ENCODE measurements at regions not wholly inside any gene's neighbourhood (a gene's known extent, or its start where the extent isn't known, plus 50 kb on each side); places are given as distances from the start of the nearest gene placed in this dataset.

DNA sequence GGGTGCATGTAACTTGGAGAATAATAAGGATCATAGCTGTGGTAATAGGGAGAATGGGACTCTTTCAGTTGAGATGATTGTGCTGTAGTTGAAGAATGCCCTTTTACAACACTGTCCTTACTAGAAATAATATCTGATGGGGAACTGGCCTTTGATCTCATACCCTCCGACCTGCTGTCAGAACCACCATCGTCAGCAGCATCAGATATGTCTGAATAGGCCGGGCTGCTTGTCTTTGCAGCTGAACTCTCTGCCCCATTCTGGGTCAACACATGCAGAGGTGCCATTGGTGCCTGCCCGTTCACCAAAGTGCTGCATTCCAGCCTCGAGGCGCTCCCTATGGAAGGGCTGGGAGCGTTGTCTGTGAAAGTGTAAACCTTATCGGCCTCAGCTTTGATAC, 99.1 kb downstream of the ZNF608 start:
- no peak overlapping the region for H3K4me3 ChIP-seq (ENCODE audit: control insufficient read depth, low read depth, low read length)
- TF ChIP-seq, protein P1, sequence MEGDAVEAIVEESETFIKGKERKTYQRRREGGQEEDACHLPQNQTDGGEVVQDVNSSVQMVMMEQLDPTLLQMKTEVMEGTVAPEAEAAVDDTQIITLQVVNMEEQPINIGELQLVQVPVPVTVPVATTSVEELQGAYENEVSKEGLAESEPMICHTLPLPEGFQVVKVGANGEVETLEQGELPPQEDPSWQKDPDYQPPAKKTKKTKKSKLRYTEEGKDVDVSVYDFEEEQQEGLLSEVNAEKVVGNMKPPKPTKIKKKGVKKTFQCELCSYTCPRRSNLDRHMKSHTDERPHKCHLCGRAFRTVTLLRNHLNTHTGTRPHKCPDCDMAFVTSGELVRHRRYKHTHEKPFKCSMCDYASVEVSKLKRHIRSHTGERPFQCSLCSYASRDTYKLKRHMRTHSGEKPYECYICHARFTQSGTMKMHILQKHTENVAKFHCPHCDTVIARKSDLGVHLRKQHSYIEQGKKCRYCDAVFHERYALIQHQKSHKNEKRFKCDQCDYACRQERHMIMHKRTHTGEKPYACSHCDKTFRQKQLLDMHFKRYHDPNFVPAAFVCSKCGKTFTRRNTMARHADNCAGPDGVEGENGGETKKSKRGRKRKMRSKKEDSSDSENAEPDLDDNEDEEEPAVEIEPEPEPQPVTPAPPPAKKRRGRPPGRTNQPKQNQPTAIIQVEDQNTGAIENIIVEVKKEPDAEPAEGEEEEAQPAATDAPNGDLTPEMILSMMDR (IDR thresholded peaks at IDR 0.05; ENCODE audit: control insufficient read depth, insufficient read depth, low read depth, low read length, missing control alignments), result no peak
- no peak for DNase-seq (ENCODE audit: low read depth)

DNA sequence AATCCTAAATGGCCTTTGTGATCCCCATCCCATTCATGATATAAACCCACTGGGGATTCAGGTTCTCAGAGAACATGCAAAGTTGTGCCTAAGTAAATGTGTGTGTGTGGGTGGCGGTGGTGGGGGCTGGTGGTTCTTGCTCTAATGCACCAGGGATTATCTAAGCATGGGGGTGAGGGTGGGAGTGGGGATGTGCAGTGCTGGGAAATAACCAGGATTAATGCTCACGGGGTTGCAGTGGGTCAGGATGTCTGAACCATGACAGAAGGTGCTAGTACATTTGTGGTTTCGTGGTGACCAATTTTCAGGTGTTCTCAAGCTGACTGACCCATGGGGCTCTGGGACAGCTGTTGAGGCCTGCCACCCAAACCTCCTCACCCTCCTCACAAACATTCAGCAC, 101.0 kb downstream of the ZNF608 start:
- TF ChIP-seq, protein P1 (IDR thresholded peaks at IDR 0.05; ENCODE audit: control insufficient read depth, insufficient read depth, low read depth, low read length, missing control alignments), result no peak
- H3K4me3 ChIP-seq (ENCODE audit: control insufficient read depth, low read depth, low read length), result no peak overlapping the region
- DNase-seq (ENCODE audit: low read depth), result no peak

DNA sequence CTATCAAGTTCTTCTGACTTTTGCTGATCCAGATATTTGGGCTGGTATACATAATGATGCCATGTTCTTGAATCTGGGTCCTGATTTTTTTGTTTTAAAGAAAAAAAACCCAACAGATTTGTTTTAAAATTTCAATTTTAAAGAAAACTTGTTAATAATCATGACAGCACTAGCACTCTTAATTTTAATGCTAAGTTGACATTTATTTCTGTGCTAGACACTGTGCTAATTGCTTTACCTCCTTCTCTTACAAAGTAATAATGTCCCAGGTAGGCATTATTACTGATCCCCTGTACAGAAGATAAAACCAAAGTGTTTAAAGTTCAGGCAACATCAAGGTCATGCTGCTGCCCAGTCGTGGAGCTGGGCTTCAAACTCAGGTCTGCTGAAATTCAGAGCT, 101.9 kb downstream of the ZNF608 start:
- DNase-seq (ENCODE audit: low read depth), result no peak
- H3K4me3 ChIP-seq (ENCODE audit: control insufficient read depth, low read depth, low read length), result no peak overlapping the region
- TF ChIP-seq, protein P1 (IDR thresholded peaks at IDR 0.05; ENCODE audit: control insufficient read depth, insufficient read depth, low read depth, low read length, missing control alignments), result no peak

DNA sequence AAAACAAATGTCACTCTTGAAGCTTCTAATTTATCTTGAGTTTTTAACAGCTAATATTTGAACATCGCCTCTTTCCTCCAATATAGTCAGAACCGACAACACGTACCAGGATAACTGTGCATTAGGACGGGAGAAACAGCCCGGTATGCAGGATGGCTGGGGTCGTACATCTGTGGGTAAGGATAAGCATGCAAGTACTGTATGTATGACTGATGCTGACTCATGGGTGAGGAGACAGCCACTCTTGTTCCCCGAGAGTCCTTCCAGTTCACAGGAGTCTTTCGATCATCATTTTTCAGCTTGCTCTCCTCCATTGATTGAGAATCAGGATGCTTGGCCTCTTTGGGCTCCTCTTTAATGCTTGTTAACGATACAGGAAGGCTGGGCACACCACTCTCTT, 102.3 kb downstream of the ZNF608 start:
- no peak for DNase-seq (ENCODE audit: low read depth)
- no peak overlapping the region for H3K4me3 ChIP-seq (ENCODE audit: control insufficient read depth, low read depth, low read length)
- TF ChIP-seq, protein P1 (IDR thresholded peaks at IDR 0.05; ENCODE audit: control insufficient read depth, insufficient read depth, low read depth, low read length, missing control alignments), result no peak

DNA sequence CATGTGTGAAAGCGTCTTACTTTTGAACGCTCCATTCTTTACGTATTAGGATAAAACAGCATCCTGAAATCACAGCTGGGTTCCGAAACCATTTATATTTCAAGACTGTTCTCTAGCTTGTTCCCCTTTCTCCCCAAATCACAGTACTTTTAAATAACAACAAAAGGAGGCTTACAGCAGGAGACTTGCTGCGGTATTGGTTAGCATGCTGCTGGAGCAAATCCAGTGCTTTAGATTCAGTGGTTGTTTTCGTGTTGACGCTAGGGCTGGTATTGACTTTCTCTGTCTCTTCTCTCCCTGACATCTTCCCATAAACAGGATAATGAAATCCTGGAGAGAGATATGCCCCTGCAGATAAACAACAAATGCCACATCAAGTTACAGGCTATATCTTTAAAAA, 103.1 kb downstream of the ZNF608 start:
- no peak overlapping the region for H3K4me3 ChIP-seq (ENCODE audit: control insufficient read depth, low read depth, low read length)
- DNase-seq (ENCODE audit: low read depth), result no peak
- TF ChIP-seq, protein P1 (IDR thresholded peaks at IDR 0.05; ENCODE audit: control insufficient read depth, insufficient read depth, low read depth, low read length, missing control alignments), result no peak

DNA sequence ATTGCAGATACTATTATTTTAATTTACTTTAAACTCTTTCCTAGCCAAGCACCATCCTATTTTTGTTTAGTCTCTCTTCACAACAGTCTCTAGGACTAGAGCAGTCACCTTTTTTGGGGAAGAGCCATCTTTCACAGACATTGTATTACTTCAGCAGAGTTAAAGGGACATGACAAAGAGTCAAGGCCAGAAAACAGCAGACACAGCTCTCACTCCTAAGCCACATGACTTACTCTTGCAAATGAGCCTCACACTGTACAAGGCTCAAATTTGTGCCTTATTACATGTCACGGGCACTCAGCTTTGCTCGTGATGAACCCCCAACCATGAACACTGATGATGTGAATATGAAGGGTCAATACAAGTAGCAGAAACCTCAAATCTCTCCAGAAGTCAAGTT, 104.3 kb downstream of the ZNF608 start:
- H3K4me3 ChIP-seq (ENCODE audit: control insufficient read depth, low read depth, low read length), result no peak overlapping the region
- no peak for DNase-seq (ENCODE audit: low read depth)
- TF ChIP-seq, protein P1 (IDR thresholded peaks at IDR 0.05; ENCODE audit: control insufficient read depth, insufficient read depth, low read depth, low read length, missing control alignments), result no peak
